Panc1 (cell line): ENCODE measurements at regions not wholly inside any gene's neighbourhood (a gene's known extent, or its start where the extent isn't known, plus 50 kb on each side); places are given as distances from the start of the nearest gene placed in this dataset.

Experiments used
- ATAC-seq: fragments of 200-7000 bp; cut with Tn5 transposase; 2 replicates; pipeline ENCODE4 v1.9.1; 2020; ENCODE audit warnings: mild to moderate bottlenecking, moderate library complexity
- BruUV-seq: library from RNA; stranded (reverse); fragments of 400-500 nt; replicated peaks from 2 replicates; lab custom pipeline; 2021; lab: Mats Ljungman, UMichigan
- CTCF ChIA-PET: fragments of 300-600 bp; sonication (Branson Sonifier 250); formaldehyde crosslinking; loops from one replicate; lab custom pipeline; 2022; ENCODE audit warnings: antibody characterized with exemption; lab: Charles Lee
- POLR2A ChIA-PET: fragments of 300-600 bp; sonication (Branson Sonifier 250); formaldehyde crosslinking; loops from one replicate; lab custom pipeline; 2022; ENCODE audit warnings: antibody characterized with exemption; lab: Charles Lee
- DNase-seq: peaks from one replicate; pipeline ENCODE4 v3.0.0-alpha.2; 2010; ENCODE audit warnings: low read depth, low spot score
- H3K27ac ChIP-seq: 2 replicates; pipeline ENCODE4 v1.5.1; 2011; ENCODE audit warnings: mild to moderate bottlenecking, low read length, inconsistent platforms
- H3K27me3 ChIP-seq: fragments of 200-500 bp; sonication (Bioruptor generic); 2 replicates; pipeline ENCODE4 v1.6.0; 2014; ENCODE audit warnings: low read length, inconsistent platforms; ENCODE audit not compliant: control insufficient read depth, insufficient read depth
- H3K36me3 ChIP-seq: fragments of 200-500 bp; sonication (Bioruptor generic); 2 replicates; pipeline ENCODE4 v1.5.1; 2014; ENCODE audit warnings: inconsistent platforms, mild to moderate bottlenecking, low read length, moderate library complexity; ENCODE audit not compliant: control insufficient read depth, insufficient read depth
- H3K4me1 ChIP-seq: 2 replicates; pipeline ENCODE4 v1.5.1; 2011; ENCODE audit warnings: inconsistent platforms, mild to moderate bottlenecking, low read length, moderate library complexity; ENCODE audit not compliant: control insufficient read depth, insufficient read depth
- H3K4me3 ChIP-seq, 2 experiments: 2 replicates each; pipeline ENCODE4 v1.5.1; 2011 to 2012; ENCODE audit warnings: low read depth in 2 of 2, low read length in 2 of 2, mild to moderate bottlenecking in 2 of 2, inconsistent platforms in 1 of 2, moderate library complexity in 1 of 2
- H3K9me3 ChIP-seq: fragments of 200-500 bp; sonication (Bioruptor generic); 2 replicates; pipeline ENCODE4 v1.5.1; 2014; ENCODE audit warnings: low read depth, mild to moderate bottlenecking, inconsistent platforms, low read length, moderate library complexity; ENCODE audit not compliant: control insufficient read depth, insufficient read depth
- POLR2AphosphoS5 ChIP-seq: IDR thresholded peaks from 2 replicates; pipeline ENCODE4 v1.6.1; 2012; ENCODE audit warnings: mild to moderate bottlenecking, low read depth, low read length, moderate library complexity
- REST ChIP-seq, 2 experiments: IDR thresholded peaks; 2 replicates each; pipeline ENCODE4 v1.6.1; 2011 to 2012; ENCODE audit warnings: low read depth in 2 of 2, control low read depth in 1 of 2, low read length in 1 of 2, mild to moderate bottlenecking in 1 of 2, moderate library complexity in 1 of 2; ENCODE audit not compliant: insufficient read depth in 1 of 2
- SIN3A ChIP-seq: IDR thresholded peaks from 2 replicates; pipeline ENCODE4 v1.6.1; 2012; ENCODE audit warnings: low read depth, mild to moderate bottlenecking, low read length, moderate library complexity, borderline replicate concordance; ENCODE audit not compliant: insufficient read depth
- TCF7L2 ChIP-seq: IDR thresholded peaks from 2 replicates; pipeline ENCODE4 v1.6.1; 2011; ENCODE audit warnings: mild to moderate bottlenecking, low read depth, low read length, inconsistent platforms
- in situ Hi-C: cut with HindIII; loops from 2 replicates; pipeline ENCODE4 v1.10.0; 2016; ENCODE audit warnings: low sequenced_read_pairs, low pct_unique_long_range_greater_than_20kb
- intact Hi-C: fragments of 100-400 bp; cut with micrococcal nuclease; formaldehyde crosslinking; loops from one replicate; pipeline ENCODE4 v1.10.0; 2022; ENCODE audit not compliant: unreplicated experiment
- TF ChIP-seq, protein P1 (sequence below): fragments of 450-650 bp; IDR thresholded peaks from 2 replicates; pipeline ENCODE4 v1.5.1; 2017; ENCODE audit warnings: mild to moderate bottlenecking

GRCh38 chr5:121797681-121798518 lies 53.8 kb upstream of the FTMT start:
- DNase-seq (no peak), ATAC-seq (no peak)
- in situ Hi-C loops, result no loop called here
- no TSS peak for BruUV-seq
- Histone ChIP-seq H3K4me1 (no peaks in the 10 kb centered on the region), H3K27ac (no peak overlapping the region), H3K4me3 (no peak overlapping the region), H3K27me3 (no peaks in the 10 kb centered on the region), H3K9me3 (no peaks in the 10 kb centered on the region), H3K36me3 (no peaks in the 10 kb centered on the region)
- ChIA-PET POLR2A (no interaction called here), CTCF (no interaction called here)
- intact Hi-C loops, result no loop called here
- TF ChIP-seq POLR2AphosphoS5 (no peak), TCF7L2 (no peak), SIN3A (no peak), REST (IDR thresholded peaks at IDR 0.05; ENCODE audit: insufficient read depth in 1 of 2, low read depth in 2 of 2, low read length in 1 of 2) (no peak)
- TF ChIP-seq, protein P1, sequence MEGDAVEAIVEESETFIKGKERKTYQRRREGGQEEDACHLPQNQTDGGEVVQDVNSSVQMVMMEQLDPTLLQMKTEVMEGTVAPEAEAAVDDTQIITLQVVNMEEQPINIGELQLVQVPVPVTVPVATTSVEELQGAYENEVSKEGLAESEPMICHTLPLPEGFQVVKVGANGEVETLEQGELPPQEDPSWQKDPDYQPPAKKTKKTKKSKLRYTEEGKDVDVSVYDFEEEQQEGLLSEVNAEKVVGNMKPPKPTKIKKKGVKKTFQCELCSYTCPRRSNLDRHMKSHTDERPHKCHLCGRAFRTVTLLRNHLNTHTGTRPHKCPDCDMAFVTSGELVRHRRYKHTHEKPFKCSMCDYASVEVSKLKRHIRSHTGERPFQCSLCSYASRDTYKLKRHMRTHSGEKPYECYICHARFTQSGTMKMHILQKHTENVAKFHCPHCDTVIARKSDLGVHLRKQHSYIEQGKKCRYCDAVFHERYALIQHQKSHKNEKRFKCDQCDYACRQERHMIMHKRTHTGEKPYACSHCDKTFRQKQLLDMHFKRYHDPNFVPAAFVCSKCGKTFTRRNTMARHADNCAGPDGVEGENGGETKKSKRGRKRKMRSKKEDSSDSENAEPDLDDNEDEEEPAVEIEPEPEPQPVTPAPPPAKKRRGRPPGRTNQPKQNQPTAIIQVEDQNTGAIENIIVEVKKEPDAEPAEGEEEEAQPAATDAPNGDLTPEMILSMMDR, result no peak
